ENCODE measurements at regions not wholly inside any gene's neighbourhood (a gene's known extent, or its start where the extent isn't known, plus 50 kb on each side); places are given as distances from the start of the nearest gene placed in this dataset.

DNA sequence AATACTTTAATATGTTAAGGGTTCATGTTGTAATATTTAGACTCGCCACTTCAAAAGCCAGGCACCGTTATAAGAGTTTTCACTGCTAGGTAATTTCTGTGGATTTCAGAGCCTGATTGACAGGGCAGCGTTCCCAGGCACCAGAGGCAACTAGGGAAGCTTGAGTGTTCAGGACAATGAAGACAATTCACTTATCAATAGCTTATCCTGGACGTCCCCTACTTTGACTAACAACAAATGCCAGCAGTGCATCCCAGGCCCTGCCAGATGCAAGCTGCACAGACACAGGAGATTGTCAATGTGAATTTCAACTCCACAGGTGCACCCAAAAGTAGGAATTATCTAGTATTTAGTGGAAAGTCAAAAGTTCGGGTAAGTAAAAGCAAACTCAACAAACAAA lies 179.3 kb upstream of the GYPC start:
- no peaks in the 10 kb centered on the region for H3K36me3 ChIP-seq
- DNase-seq = no peak
- no peak overlapping the region for H3K27ac ChIP-seq
- no peak overlapping the region for H3K4me3 ChIP-seq (replicated peaks in 1 of 3)
- no peaks in the 10 kb centered on the region for H3K4me1 ChIP-seq
- intact Hi-C loops (cut with DNase I) = no loop called here
- WGBS, 2 donors = 52 to 55% methylated on average over 5 of the region's 5 CpGs
- TF ChIP-seq, protein P1, sequence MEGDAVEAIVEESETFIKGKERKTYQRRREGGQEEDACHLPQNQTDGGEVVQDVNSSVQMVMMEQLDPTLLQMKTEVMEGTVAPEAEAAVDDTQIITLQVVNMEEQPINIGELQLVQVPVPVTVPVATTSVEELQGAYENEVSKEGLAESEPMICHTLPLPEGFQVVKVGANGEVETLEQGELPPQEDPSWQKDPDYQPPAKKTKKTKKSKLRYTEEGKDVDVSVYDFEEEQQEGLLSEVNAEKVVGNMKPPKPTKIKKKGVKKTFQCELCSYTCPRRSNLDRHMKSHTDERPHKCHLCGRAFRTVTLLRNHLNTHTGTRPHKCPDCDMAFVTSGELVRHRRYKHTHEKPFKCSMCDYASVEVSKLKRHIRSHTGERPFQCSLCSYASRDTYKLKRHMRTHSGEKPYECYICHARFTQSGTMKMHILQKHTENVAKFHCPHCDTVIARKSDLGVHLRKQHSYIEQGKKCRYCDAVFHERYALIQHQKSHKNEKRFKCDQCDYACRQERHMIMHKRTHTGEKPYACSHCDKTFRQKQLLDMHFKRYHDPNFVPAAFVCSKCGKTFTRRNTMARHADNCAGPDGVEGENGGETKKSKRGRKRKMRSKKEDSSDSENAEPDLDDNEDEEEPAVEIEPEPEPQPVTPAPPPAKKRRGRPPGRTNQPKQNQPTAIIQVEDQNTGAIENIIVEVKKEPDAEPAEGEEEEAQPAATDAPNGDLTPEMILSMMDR (IDR thresholded peaks at IDR 0.05) = no peak
- no peak for TF ChIP-seq POLR2A (IDR thresholded peaks at IDR 0.05)
- no peaks in the 10 kb centered on the region for H3K9me3 ChIP-seq
- H3K27me3 ChIP-seq = no peaks in the 10 kb centered on the region

DNA sequence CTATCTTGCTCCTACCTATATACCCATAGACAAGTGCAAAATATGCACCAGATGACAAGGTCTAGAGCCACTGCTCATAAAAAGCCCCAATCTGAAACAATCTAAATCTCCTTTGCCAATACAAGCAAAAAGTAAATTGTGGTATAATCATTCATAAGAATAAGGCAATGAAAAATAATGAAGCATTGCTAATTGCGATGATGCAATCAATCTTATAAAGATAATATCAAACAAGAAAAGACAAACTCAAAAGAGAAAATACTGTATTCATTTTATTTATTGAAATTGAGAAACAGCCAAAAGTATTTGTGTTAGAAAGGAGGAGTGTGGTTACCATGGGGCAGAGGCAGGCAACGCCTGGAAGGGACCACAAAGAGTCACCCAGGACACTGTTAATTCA lies 175.9 kb upstream of the GYPC start:
- H3K27ac ChIP-seq = no peak overlapping the region
- DNase-seq = no peak
- H3K4me1 ChIP-seq = no peaks in the 10 kb centered on the region
- no peaks in the 10 kb centered on the region for H3K27me3 ChIP-seq
- no peaks in the 10 kb centered on the region for H3K9me3 ChIP-seq
- no peak for TF ChIP-seq POLR2A (IDR thresholded peaks at IDR 0.05)
- TF ChIP-seq, protein P1 (IDR thresholded peaks at IDR 0.05) = no peak
- intact Hi-C loops (cut with DNase I) = no loop called here
- 90 to 93% methylated on average over 2 of the region's 2 CpGs for WGBS, 2 donors
- no peak overlapping the region for H3K4me3 ChIP-seq (replicated peaks in 1 of 3)
- H3K36me3 ChIP-seq = no peaks in the 10 kb centered on the region

DNA sequence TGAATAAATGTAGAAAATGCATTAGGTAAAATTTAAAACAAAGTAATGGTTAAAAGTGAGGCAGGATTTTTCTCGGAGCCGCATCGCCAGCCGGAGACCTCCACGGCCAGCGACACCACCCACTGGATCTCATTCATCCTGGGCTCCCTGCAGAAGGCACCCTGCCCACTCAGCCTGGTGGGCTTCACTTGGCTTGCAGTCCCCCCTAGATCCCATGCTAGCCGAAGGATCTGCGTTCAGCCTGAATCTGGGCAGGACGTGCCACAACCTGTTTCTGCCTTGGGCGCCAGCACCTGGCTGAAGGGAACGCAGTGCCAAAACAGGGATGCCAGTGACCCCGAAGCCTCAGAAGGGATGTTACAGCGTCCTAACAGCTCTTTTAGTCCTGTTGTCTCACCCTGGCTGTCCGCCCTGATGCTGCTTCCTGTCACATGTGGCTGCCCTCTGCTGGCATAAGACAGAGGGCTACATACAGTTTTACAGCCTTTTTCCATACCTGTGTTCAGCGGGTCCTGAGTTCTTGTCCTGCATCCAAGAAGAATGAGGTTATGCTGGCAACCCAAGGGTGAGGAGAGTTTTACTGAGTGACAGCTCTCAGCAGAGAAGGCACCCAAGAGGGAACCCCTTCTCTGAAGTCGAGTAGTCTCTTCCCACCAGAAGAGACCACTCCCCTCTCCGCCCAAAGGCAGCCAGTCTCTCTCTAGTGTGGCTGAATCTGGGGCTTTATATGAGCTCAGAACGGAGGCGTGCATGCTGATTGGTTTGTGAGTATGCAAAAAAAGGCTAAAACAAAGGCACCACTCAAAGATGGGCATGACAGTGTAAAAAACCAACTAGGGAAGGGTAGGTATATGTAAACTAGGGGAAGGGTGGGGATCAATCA lies 173.1 kb upstream of the GYPC start:
- Histone ChIP-seq H3K9me3 (no peaks in the 10 kb centered on the region), H3K36me3 (no peaks in the 10 kb centered on the region), H3K27ac (no peak overlapping the region), H3K4me1 (no peaks in the 10 kb centered on the region), H3K4me3 (replicated peaks in 1 of 3) (no peak overlapping the region), H3K27me3 (no peaks in the 10 kb centered on the region)
- no peak for TF ChIP-seq POLR2A (IDR thresholded peaks at IDR 0.05)
- TF ChIP-seq, protein P1 (IDR thresholded peaks at IDR 0.05) = no peak
- intact Hi-C loops (cut with DNase I) = no loop called here
- 91% methylated on average over 18 to 19 of the region's 19 CpGs for WGBS, 2 donors
- DNase-seq = no peak

DNA sequence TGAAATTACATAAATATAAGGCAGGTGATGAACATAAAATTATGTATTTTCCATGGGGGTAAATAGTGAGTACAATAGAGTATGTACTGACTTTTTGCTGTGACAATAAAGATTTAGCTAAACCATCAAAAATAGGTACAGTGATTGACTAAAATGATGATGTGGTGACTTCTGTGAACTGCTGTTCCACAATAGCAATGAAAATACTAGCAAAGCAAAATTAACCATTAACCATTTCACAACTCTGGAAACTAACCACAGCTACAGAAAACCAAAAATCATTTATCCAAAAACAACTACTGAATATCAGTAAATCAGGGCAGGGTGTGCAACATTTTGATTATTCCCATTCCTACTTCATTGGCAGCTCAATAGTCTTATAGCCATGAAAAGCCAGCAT lies 161.4 kb upstream of the GYPC start:
- H3K27ac ChIP-seq = no peak overlapping the region
- no peaks in the 10 kb centered on the region for H3K9me3 ChIP-seq
- DNase-seq = no peak
- H3K27me3 ChIP-seq = no peaks in the 10 kb centered on the region
- no peak overlapping the region for H3K4me3 ChIP-seq (replicated peaks in 1 of 3)
- H3K4me1 ChIP-seq = no peaks in the 10 kb centered on the region
- no peaks in the 10 kb centered on the region for H3K36me3 ChIP-seq
- intact Hi-C loops (cut with DNase I) = no loop called here
- TF ChIP-seq, protein P1 (IDR thresholded peaks at IDR 0.05) = no peak
- TF ChIP-seq POLR2A (IDR thresholded peaks at IDR 0.05) = no peak

DNA sequence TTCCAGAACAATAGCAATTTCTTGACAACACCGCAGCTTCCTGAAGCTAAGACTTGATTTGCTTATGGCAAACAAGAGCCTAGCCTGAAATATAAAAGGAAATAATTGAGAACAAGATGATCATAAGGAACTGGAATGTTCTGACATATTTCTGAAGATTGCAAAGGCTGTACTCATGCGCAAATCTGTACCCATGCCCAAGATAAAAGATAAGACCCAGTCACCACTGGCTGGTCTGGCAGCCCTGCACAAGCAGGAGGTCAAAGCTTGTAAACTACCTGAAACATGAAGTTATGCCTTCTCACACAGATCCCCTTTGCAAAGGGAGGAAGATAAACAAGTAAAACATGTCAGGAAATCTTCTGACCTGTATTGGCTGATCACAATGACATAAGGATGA lies 160.8 kb upstream of the GYPC start:
- no peaks in the 10 kb centered on the region for H3K36me3 ChIP-seq
- DNase-seq = no peak
- TF ChIP-seq, protein P1 (IDR thresholded peaks at IDR 0.05) = no peak
- intact Hi-C loops (cut with DNase I) = no loop called here
- no peak overlapping the region for H3K4me3 ChIP-seq (replicated peaks in 1 of 3)
- 87 to 91% methylated on average over 2 of the region's 2 CpGs for WGBS, 2 donors
- no peaks in the 10 kb centered on the region for H3K9me3 ChIP-seq
- H3K27ac ChIP-seq = no peak overlapping the region
- no peaks in the 10 kb centered on the region for H3K4me1 ChIP-seq
- no peaks in the 10 kb centered on the region for H3K27me3 ChIP-seq
